HepG2 (cell line): ENCODE measurements at regions not wholly inside any gene's neighbourhood (a gene's known extent, or its start where the extent isn't known, plus 50 kb on each side); places are given as distances from the start of the nearest gene placed in this dataset.

Source experiments
- CEBPZ ChIP-seq: IDR thresholded peaks from 2 replicates; pipeline ENCODE4 v1.6.1; 2012; ENCODE audit warnings: low read length, improper control_type of control experiment
- CREM ChIP-seq, 2 experiments: sonication (generic) in 1 of 2; formaldehyde crosslinking in 1 of 2; IDR thresholded peaks; 2 replicates each; pipeline versions ENCODE4 v1.4.0 to v1.6.1; 2016 to 2020; ENCODE audit warnings: antibody characterized with exemption in 1 of 2, mild to moderate bottlenecking in 1 of 2, missing genetic modification reagents in 1 of 2
- GATA4 ChIP-seq: sonication (generic); IDR thresholded peaks from 2 replicates; pipeline ENCODE4 v1.6.1; 2016; ENCODE audit warnings: antibody characterized with exemption, low read depth, borderline replicate concordance
- LBX2 ChIP-seq: sonication (generic); formaldehyde crosslinking; IDR thresholded peaks from 2 replicates; pipeline ENCODE4 v1.5.0; 2020; ENCODE audit warnings: missing genetic modification reagents, mild to moderate bottlenecking, borderline replicate concordance
- PAX8 ChIP-seq: sonication (generic); formaldehyde crosslinking; IDR thresholded peaks from 2 replicates; pipeline ENCODE4 v1.8.0; 2022; ENCODE audit warnings: mild to moderate bottlenecking, missing genetic modification reagents, borderline replicate concordance
- SSRP1 ChIP-seq: IDR thresholded peaks from 2 replicates; pipeline ENCODE4 v1.6.1; 2016; ENCODE audit warnings: control low read depth
- ZFP36L2 ChIP-seq: sonication (generic); formaldehyde crosslinking; IDR thresholded peaks from 2 replicates; pipeline ENCODE4 v1.4.0; 2020; ENCODE audit warnings: missing genetic modification reagents
- ZNF441 ChIP-seq: sonication (generic); formaldehyde crosslinking; IDR thresholded peaks from 2 replicates; pipeline ENCODE4 v1.7.0; 2021; ENCODE audit warnings: missing genetic modification reagents, borderline replicate concordance
- ZNF530 ChIP-seq: sonication (generic); formaldehyde crosslinking; IDR thresholded peaks from 2 replicates; pipeline ENCODE4 v1.5.0; 2020; ENCODE audit warnings: low read depth, mild to moderate bottlenecking, missing genetic modification reagents
- ZNF7 ChIP-seq: IDR thresholded peaks from 2 replicates; pipeline ENCODE4 v1.6.1; 2016; ENCODE audit warnings: missing biosample characterization, missing genetic modification reagents
- ZNF772 ChIP-seq: sonication (generic); formaldehyde crosslinking; IDR thresholded peaks from 2 replicates; pipeline ENCODE4 v1.5.0; 2020; ENCODE audit warnings: mild to moderate bottlenecking, missing genetic modification reagents
- TF ChIP-seq, protein P1 (sequence below): sonication (generic); formaldehyde crosslinking; IDR thresholded peaks from 2 replicates; pipeline ENCODE4 v1.9.0; 2021; ENCODE audit warnings: missing genetic modification reagents, borderline replicate concordance

GRCh38 chr15:29558261-29558660 lies 264.0 kb downstream of the TJP1 start (continued):
- no peak for TF ChIP-seq LBX2 (CRISPR knock-in tag)
- no peak for TF ChIP-seq ZFP36L2
- TF ChIP-seq ZNF7 (CRISPR knock-in tag) = no peak
- TF ChIP-seq GATA4 = no peak
- no peak for TF ChIP-seq CEBPZ
- TF ChIP-seq ZNF772 = no peak
- TF ChIP-seq PAX8 (CRISPR knock-in tag) = no peak
- no peak for TF ChIP-seq SSRP1 (CRISPR knock-in tag)
- TF ChIP-seq ZNF441 (CRISPR knock-in tag) = no peak
- no peak for TF ChIP-seq ZNF530 (CRISPR knock-in tag)
- TF ChIP-seq, protein P1, sequence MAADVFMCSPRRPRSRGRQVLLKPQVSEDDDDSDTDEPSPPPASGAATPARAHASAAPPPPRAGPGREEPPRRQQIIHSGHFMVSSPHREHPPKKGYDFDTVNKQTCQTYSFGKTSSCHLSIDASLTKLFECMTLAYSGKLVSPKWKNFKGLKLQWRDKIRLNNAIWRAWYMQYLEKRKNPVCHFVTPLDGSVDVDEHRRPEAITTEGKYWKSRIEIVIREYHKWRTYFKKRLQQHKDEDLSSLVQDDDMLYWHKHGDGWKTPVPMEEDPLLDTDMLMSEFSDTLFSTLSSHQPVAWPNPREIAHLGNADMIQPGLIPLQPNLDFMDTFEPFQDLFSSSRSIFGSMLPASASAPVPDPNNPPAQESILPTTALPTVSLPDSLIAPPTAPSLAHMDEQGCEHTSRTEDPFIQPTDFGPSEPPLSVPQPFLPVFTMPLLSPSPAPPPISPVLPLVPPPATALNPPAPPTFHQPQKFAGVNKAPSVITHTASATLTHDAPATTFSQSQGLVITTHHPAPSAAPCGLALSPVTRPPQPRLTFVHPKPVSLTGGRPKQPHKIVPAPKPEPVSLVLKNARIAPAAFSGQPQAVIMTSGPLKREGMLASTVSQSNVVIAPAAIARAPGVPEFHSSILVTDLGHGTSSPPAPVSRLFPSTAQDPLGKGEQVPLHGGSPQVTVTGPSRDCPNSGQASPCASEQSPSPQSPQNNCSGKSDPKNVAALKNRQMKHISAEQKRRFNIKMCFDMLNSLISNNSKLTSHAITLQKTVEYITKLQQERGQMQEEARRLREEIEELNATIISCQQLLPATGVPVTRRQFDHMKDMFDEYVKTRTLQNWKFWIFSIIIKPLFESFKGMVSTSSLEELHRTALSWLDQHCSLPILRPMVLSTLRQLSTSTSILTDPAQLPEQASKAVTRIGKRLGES (CRISPR knock-in tag) = no peak
- no peak for TF ChIP-seq CREM (IDR thresholded peaks at IDR 0.05)
- TF ChIP-seq CREM (CRISPR knock-in tag; IDR thresholded peaks at IDR 0.05) = no peak
